GM12873 (cell line): ENCODE measurements at regions not wholly inside any gene's neighbourhood (a gene's known extent, or its start where the extent isn't known, plus 50 kb on each side); places are given as distances from the start of the nearest gene placed in this dataset.

Experiments
- TF ChIP-seq, protein P1 (sequence below): IDR thresholded peaks from 2 replicates; pipeline ENCODE4 v1.5.1; 2012; ENCODE audit warnings: low read depth, mild to moderate bottlenecking, moderate library complexity, low read length, control low read depth; ENCODE audit not compliant: insufficient read depth; ENCODE audit errors: missing control alignments

DNA sequence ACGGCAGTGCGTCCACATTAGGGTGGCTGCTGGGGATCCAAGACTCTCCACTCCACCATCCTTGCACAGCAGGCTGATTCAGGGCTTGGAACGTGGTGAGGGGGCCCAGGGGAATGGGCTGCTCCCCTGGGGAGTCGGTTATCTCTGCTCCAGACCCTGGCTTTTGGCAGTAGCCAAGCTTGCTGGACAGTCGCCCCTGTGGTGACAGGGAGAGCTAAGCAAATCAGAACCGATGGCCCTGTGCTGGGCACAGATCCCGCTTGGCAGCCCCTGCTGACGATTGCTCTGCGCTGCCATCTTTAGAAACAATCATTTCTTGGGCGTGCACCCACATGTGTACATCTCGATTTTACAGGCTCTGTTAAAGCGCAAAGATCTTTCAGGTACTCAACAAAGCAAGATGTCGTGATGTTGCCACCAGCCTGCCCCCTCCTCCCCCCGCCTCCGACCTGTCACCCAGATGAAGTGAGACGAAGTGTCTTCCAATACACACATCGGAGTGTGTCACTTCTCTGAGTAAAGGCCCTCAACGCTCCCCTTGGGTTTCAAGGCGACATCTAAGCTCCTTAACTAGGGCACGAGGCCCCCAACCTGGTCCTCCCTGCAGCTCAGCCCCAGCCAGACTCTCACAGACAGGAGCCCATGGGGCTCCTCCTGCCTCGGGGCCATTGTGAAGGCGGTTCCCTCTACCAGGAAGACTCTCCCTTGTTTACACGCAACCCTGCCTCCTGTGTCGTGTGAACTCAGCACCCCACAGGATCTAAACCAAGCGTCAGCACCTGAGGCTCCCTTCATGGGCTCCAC, 55.6 kb downstream of the PITPNM2 start:
- TF ChIP-seq, protein P1, sequence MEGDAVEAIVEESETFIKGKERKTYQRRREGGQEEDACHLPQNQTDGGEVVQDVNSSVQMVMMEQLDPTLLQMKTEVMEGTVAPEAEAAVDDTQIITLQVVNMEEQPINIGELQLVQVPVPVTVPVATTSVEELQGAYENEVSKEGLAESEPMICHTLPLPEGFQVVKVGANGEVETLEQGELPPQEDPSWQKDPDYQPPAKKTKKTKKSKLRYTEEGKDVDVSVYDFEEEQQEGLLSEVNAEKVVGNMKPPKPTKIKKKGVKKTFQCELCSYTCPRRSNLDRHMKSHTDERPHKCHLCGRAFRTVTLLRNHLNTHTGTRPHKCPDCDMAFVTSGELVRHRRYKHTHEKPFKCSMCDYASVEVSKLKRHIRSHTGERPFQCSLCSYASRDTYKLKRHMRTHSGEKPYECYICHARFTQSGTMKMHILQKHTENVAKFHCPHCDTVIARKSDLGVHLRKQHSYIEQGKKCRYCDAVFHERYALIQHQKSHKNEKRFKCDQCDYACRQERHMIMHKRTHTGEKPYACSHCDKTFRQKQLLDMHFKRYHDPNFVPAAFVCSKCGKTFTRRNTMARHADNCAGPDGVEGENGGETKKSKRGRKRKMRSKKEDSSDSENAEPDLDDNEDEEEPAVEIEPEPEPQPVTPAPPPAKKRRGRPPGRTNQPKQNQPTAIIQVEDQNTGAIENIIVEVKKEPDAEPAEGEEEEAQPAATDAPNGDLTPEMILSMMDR: no peak

DNA sequence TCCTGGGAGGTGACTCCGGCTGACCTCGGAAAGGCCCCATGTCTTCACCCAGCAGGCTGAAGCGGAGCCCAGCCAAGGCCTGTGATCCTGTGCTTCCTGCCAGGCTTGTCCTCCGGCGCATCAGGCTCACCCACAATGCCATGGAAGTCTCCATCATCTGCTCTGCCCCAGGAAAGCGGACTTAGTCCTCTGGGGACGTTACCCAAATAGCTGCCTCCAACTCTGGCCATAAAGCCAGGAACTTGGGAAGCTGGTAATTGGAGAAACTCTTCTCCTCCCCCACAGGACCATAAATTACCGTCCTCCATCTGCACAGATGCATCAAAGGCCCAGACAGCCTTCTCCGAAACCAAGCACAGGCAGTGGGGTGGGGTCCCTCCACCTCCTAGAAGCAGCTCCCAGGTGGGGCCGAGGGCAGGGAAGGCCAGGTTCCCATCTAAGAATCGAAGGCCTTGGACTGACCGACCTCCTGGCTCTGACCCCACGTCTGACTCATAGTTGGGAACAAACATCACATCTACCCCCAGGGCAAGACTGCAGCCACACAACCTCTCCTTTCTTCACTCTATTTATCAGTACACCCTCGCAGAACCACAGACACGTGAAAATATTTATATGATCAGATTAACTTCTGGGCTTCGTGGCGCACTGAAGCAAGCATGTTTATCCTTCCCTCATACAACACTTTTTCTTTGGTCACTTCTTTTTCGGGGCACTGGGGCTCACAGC, 56.4 kb downstream of the PITPNM2 start:
- TF ChIP-seq, protein P1: no peak

DNA sequence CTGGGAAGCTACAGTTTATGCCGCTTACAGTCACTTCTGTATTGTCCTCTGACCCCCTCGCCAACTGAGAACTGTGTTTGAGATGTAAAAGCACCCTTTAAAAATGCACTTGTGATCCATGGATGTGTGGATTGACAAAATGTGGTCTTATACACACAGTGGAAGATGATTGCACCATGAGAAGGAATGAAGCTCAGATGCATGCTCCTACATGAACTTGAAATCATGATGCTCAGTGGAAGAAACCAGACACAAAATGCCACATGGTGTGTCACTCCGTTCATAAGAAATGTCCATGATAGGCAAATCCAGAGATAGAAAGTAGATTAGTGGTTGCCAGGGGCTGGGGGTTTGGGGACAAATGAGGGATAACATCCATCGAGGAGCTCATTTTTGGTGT, 58.0 kb downstream of the PITPNM2 start:
- TF ChIP-seq, protein P1: no peak

DNA sequence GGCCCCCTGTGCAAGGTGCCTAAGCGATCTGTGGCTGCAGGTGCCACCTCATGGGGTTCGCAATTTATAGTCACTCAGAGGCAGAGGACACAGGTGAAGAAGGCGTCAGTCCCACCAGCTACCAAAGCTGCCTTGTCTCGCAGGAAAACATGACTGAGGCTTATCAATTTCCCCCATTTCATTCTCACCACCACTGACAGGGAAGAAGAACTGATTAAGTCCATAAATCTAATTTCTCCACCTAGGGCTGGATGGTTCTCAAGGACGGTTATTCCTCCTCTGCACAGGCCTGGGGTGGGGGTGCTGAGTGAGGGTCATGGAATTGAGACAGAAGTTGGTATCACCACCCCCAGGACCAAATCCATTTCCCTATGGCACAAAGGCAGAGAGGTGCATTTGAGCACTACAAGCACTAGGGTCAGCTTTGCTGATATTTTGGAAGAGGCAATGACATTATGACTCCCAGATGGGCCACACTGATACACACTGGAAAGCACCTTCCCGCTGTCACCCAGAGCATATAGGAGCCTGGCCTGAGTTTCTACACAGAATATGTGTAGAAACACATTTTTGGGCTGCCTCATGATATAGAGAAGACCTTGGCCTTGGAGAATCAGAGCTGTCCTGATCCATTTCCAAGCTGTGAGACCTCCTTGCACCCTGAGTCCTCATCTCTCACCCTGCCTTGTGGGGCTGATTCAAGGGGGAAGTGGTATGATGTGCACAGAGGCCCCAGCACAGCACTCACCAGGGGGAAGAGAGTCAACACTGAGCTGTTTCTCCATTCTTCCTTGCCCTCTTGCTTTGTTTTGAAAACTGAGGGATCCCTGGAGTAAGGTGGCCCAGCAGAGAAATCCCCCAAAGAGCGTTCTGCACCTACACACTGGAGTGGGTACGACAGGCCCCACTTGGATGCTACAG, 59.4 kb downstream of the PITPNM2 start:
- TF ChIP-seq, protein P1: no peak

DNA sequence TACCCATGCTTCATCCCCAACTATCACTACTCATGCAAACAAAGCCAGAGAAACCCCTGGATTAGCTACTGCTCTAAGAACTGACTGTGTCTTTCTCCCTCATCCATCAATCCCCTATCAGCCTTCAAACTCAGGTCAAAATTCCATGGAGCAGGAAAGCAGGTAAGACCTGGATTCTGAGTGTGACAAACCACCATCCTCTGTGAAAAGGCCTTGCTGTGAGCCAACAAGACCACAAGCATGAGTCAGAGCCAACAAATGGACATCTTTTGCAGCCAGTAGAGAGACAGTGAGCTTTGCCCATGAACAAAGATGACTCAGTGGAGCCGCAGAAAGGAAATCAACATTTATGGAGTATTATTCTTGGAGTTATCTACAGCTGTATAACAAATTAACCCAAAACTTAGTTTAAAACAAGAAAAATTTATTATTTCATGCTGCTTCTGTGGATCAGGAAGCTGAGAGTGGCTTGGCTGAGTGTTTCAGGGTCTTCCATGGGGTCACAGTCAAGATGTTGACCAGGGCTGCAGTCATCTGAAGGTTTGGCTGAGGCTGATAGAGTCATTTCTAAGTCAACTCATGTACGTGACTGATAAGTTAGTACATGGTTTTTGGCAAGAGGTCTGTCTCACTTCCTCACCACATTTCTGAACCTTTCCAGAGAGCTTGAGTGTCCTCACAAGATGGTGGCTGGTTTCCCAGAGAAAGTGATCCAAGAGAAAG, 61.1 kb downstream of the PITPNM2 start:
- TF ChIP-seq, protein P1: no peak

DNA sequence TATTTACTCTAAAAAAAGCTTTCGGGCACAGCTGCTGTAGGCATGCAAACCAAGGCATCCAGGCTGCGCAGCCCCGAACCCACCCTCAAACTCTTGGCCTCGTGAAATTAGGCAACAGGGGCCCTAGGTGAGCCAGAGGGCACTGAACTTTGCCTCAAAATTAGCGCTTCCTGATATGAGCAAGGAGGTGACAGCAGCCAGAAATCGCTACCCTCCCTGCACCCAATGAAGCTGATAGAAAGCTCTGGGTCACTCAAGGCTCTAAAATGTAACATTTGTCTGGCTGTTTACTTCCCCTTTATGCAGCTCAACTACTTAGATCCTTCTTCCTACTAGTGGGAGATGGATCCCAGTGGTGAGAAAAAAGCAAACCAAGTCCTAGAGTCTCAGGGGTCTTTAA, 61.8 kb downstream of the PITPNM2 start:
- TF ChIP-seq, protein P1: no peak
